Vagina (tissue), 2 donors: ENCODE measurements at regions not wholly inside any gene's neighbourhood (a gene's known extent, or its start where the extent isn't known, plus 50 kb on each side); places are given as distances from the start of the nearest gene placed in this dataset.

ENCODE experiments used
- POLR2A ChIP-seq, 2 donors: fragments of 450-650 bp; IDR thresholded peaks; one replicate each; pipeline ENCODE4 v1.6.1; 2017; ENCODE audit warnings: antibody characterized with exemption in 2 of 2, mild to moderate bottlenecking in 2 of 2, moderate library complexity in 2 of 2
- TF ChIP-seq, protein P1 (sequence below), 3 experiments: fragments of 450-650 bp in 2 of 3; fragments of 200-600 bp in 1 of 3; sonication (generic) in 1 of 3; IDR thresholded peaks; one replicate each; pipeline ENCODE4 v1.5.1; 2017 to 2019; ENCODE audit warnings: antibody characterized with exemption in 3 of 3, mild to moderate bottlenecking in 2 of 3, moderate library complexity in 2 of 3

DNA sequence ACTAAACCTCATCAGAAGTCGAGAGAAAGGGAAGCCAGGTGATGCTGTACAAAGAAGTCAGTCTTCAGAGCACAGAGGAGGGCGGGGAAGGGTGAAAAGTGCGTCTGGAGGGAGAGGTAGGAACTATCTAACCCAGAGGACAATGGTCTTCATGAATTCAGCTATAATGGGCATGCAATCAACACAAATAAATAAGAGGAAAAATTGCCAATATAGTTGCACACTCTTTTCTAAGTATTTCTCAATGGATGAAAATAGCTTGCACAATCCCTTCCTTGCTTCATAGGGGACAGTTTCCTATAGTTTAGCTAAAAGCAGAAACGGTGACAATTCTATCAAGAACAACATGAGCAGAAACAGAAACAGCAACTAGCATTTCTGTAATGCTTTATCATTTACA, 931.2 kb downstream of the AACS start:
- TF ChIP-seq, protein P1, sequence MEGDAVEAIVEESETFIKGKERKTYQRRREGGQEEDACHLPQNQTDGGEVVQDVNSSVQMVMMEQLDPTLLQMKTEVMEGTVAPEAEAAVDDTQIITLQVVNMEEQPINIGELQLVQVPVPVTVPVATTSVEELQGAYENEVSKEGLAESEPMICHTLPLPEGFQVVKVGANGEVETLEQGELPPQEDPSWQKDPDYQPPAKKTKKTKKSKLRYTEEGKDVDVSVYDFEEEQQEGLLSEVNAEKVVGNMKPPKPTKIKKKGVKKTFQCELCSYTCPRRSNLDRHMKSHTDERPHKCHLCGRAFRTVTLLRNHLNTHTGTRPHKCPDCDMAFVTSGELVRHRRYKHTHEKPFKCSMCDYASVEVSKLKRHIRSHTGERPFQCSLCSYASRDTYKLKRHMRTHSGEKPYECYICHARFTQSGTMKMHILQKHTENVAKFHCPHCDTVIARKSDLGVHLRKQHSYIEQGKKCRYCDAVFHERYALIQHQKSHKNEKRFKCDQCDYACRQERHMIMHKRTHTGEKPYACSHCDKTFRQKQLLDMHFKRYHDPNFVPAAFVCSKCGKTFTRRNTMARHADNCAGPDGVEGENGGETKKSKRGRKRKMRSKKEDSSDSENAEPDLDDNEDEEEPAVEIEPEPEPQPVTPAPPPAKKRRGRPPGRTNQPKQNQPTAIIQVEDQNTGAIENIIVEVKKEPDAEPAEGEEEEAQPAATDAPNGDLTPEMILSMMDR (IDR thresholded peaks at IDR 0.05), result no peak
- no peak for TF ChIP-seq POLR2A (IDR thresholded peaks at IDR 0.05)
